ENCODE measurements at regions not wholly inside any gene's neighbourhood (a gene's known extent, or its start where the extent isn't known, plus 50 kb on each side); places are given as distances from the start of the nearest gene placed in this dataset.
A peak's percentile ranks its signal among the peaks of the same experiment; 100 is the strongest.

- Histone ChIP-seq H3K4me2 (ENCODE audit: low read length) (no peak overlapping the region), H2AFZ (ENCODE audit: insufficient read depth, low read length, poor library complexity) (no peak overlapping the region), H2BK12ac (ENCODE audit: low read length) (no peak overlapping the region), H3K4me1 (ENCODE audit: control insufficient read depth in 1 of 2, insufficient read depth in 2 of 2, low read length in 2 of 2) (no peaks in the 10 kb centered on the region), H3K14ac (ENCODE audit: low read length) (no peak overlapping the region), H2AK5ac (ENCODE audit: low read length) (no peak overlapping the region), H3K36me3 (ENCODE audit: control insufficient read depth in 1 of 2, insufficient read depth in 2 of 2, low read length in 2 of 2) (no peaks in the 10 kb centered on the region), H3K4me3 (ENCODE audit: low read depth, low read length) (no peak overlapping the region), H3K79me1 (ENCODE audit: low read length) (no peaks in the 10 kb centered on the region), H2BK120ac (ENCODE audit: insufficient read depth, low read length, poor library complexity) (no peak overlapping the region), H2BK5ac (ENCODE audit: low read depth, low read length, poor library complexity) (no peak overlapping the region), H3K4ac (ENCODE audit: low read depth, low read length) (no peak overlapping the region), H3K27ac (ENCODE audit: low read depth, low read length) (no peak overlapping the region), H3K79me2 (ENCODE audit: control insufficient read depth, insufficient read depth, low read length, poor library complexity) (no peaks in the 10 kb centered on the region), H3K9me3 (ENCODE audit: insufficient read depth, low read depth, low read length) (no peaks in the 10 kb centered on the region), H3K18ac (ENCODE audit: low read length) (no peak overlapping the region), H4K91ac (ENCODE audit: low read depth, low read length) (no peak overlapping the region), H4K12ac (ENCODE audit: low read depth, low read length) (no peak overlapping the region), H4K8ac (ENCODE audit: low read depth, low read length) (no peak overlapping the region), H3K23ac (ENCODE audit: low read length) (no peak overlapping the region), H3K27me3 (ENCODE audit: insufficient read depth, low read length) (no peaks in the 10 kb centered on the region), H3K9ac (ENCODE audit: low read length) (no peak overlapping the region)
- no CpG with 5 or more reads among the region's 3 CpGs for WGBS (ENCODE audit: extremely low coverage, insufficient coverage, insufficient read length)
- no peak for DNase-seq
These were observed 114.0 kb downstream of the ALX1 start for GRCh38 chr12:85394065-85394464.

- no peaks in the 10 kb centered on the region for H3K4me1 ChIP-seq (ENCODE audit: control insufficient read depth in 1 of 2, insufficient read depth in 2 of 2, low read length in 2 of 2)
- no peak overlapping the region for H3K18ac ChIP-seq (ENCODE audit: low read length)
- no peak overlapping the region for H3K4me3 ChIP-seq (ENCODE audit: low read depth, low read length)
- H4K12ac ChIP-seq (ENCODE audit: low read depth, low read length) = no peak overlapping the region
- no peak overlapping the region for H3K23ac ChIP-seq (ENCODE audit: low read length)
- no peaks in the 10 kb centered on the region for H3K79me2 ChIP-seq (ENCODE audit: control insufficient read depth, insufficient read depth, low read length, poor library complexity)
- H2AFZ ChIP-seq (ENCODE audit: insufficient read depth, low read length, poor library complexity) = no peak overlapping the region
- no peak overlapping the region for H2BK120ac ChIP-seq (ENCODE audit: insufficient read depth, low read length, poor library complexity)
- H3K9ac ChIP-seq (ENCODE audit: low read length) = no peak overlapping the region
- no peak overlapping the region for H2BK12ac ChIP-seq (ENCODE audit: low read length)
- DNase-seq = peak; percentile 11 to 76
- no peak overlapping the region for H3K4me2 ChIP-seq (ENCODE audit: low read length)
- H3K27me3 ChIP-seq (ENCODE audit: insufficient read depth, low read length) = no peaks in the 10 kb centered on the region
- H4K91ac ChIP-seq (ENCODE audit: low read depth, low read length) = no peak overlapping the region
- H2AK5ac ChIP-seq (ENCODE audit: low read length) = no peak overlapping the region
- no peaks in the 10 kb centered on the region for H3K79me1 ChIP-seq (ENCODE audit: low read length)
- H3K9me3 ChIP-seq (ENCODE audit: insufficient read depth, low read depth, low read length) = no peaks in the 10 kb centered on the region
- H3K27ac ChIP-seq (ENCODE audit: low read depth, low read length) = no peak overlapping the region
- no peak overlapping the region for H2BK5ac ChIP-seq (ENCODE audit: low read depth, low read length, poor library complexity)
- H3K36me3 ChIP-seq (ENCODE audit: control insufficient read depth in 1 of 2, insufficient read depth in 2 of 2, low read length in 2 of 2) = no peaks in the 10 kb centered on the region
- WGBS (ENCODE audit: extremely low coverage, insufficient coverage, insufficient read length) = no CpG with 5 or more reads among the region's 3 CpGs
- H3K14ac ChIP-seq (ENCODE audit: low read length) = no peak overlapping the region
- no peak overlapping the region for H3K4ac ChIP-seq (ENCODE audit: low read depth, low read length)
- no peak overlapping the region for H4K8ac ChIP-seq (ENCODE audit: low read depth, low read length)
These were observed 114.8 kb downstream of the ALX1 start for GRCh38 chr12:85394809-85395208.

- WGBS (ENCODE audit: extremely low coverage, insufficient coverage, insufficient read length) = no CpG with 5 or more reads among the region's 5 CpGs
- Histone ChIP-seq H2BK5ac (ENCODE audit: low read depth, low read length, poor library complexity) (no peak overlapping the region), H3K79me2 (ENCODE audit: control insufficient read depth, insufficient read depth, low read length, poor library complexity) (no peaks in the 10 kb centered on the region), H3K4me1 (ENCODE audit: control insufficient read depth in 1 of 2, insufficient read depth in 2 of 2, low read length in 2 of 2) (no peaks in the 10 kb centered on the region), H2AFZ (ENCODE audit: insufficient read depth, low read length, poor library complexity) (no peak overlapping the region), H3K4ac (ENCODE audit: low read depth, low read length) (no peak overlapping the region), H3K14ac (ENCODE audit: low read length) (no peak overlapping the region), H3K23ac (ENCODE audit: low read length) (no peak overlapping the region), H3K9me3 (ENCODE audit: insufficient read depth, low read depth, low read length) (no peaks in the 10 kb centered on the region), H3K9ac (ENCODE audit: low read length) (no peak overlapping the region), H2BK120ac (ENCODE audit: insufficient read depth, low read length, poor library complexity) (no peak overlapping the region), H3K79me1 (ENCODE audit: low read length) (no peaks in the 10 kb centered on the region), H3K4me3 (ENCODE audit: low read depth, low read length) (no peak overlapping the region), H4K12ac (ENCODE audit: low read depth, low read length) (no peak overlapping the region), H2AK5ac (ENCODE audit: low read length) (no peak overlapping the region), H3K27ac (ENCODE audit: low read depth, low read length) (no peak overlapping the region), H4K91ac (ENCODE audit: low read depth, low read length) (no peak overlapping the region), H3K18ac (ENCODE audit: low read length) (no peak overlapping the region), H3K36me3 (ENCODE audit: control insufficient read depth in 1 of 2, insufficient read depth in 2 of 2, low read length in 2 of 2) (no peaks in the 10 kb centered on the region), H3K4me2 (ENCODE audit: low read length) (no peak overlapping the region), H2BK12ac (ENCODE audit: low read length) (no peak overlapping the region), H4K8ac (ENCODE audit: low read depth, low read length) (no peak overlapping the region), H3K27me3 (ENCODE audit: insufficient read depth, low read length) (no peaks in the 10 kb centered on the region)
- peak; percentile 19 to 74 for DNase-seq
These were observed 125.2 kb downstream of the ALX1 start for GRCh38 chr12:85405262-85405661.

GRCh38 chr12:85405781-85406522 lies 125.9 kb downstream of the ALX1 start:
- Histone ChIP-seq H3K9ac (ENCODE audit: low read length) (no peak overlapping the region), H4K8ac (ENCODE audit: low read depth, low read length) (no peak overlapping the region), H3K18ac (ENCODE audit: low read length) (no peak overlapping the region), H2BK12ac (ENCODE audit: low read length) (no peak overlapping the region), H3K27me3 (ENCODE audit: insufficient read depth, low read length) (no peaks in the 10 kb centered on the region), H3K4me2 (ENCODE audit: low read length) (no peak overlapping the region), H3K23ac (ENCODE audit: low read length) (no peak overlapping the region), H3K4ac (ENCODE audit: low read depth, low read length) (no peak overlapping the region), H3K4me1 (ENCODE audit: control insufficient read depth in 1 of 2, insufficient read depth in 2 of 2, low read length in 2 of 2) (no peaks in the 10 kb centered on the region), H3K79me1 (ENCODE audit: low read length) (no peaks in the 10 kb centered on the region), H2AFZ (ENCODE audit: insufficient read depth, low read length, poor library complexity) (no peak overlapping the region), H3K27ac (ENCODE audit: low read depth, low read length) (no peak overlapping the region), H4K91ac (ENCODE audit: low read depth, low read length) (no peak overlapping the region), H3K4me3 (ENCODE audit: low read depth, low read length) (no peak overlapping the region), H2BK5ac (ENCODE audit: low read depth, low read length, poor library complexity) (no peak overlapping the region), H3K14ac (ENCODE audit: low read length) (no peak overlapping the region), H2AK5ac (ENCODE audit: low read length) (no peak overlapping the region), H3K79me2 (ENCODE audit: control insufficient read depth, insufficient read depth, low read length, poor library complexity) (no peaks in the 10 kb centered on the region), H2BK120ac (ENCODE audit: insufficient read depth, low read length, poor library complexity) (no peak overlapping the region), H4K12ac (ENCODE audit: low read depth, low read length) (no peak overlapping the region), H3K36me3 (ENCODE audit: control insufficient read depth in 1 of 2, insufficient read depth in 2 of 2, low read length in 2 of 2) (no peaks in the 10 kb centered on the region), H3K9me3 (ENCODE audit: insufficient read depth, low read depth, low read length) (no peaks in the 10 kb centered on the region)
- no CpG with 5 or more reads among the region's 4 CpGs for WGBS (ENCODE audit: extremely low coverage, insufficient coverage, insufficient read length)
- peak; percentile 21 to 91 for DNase-seq
